GM21447 (cell line): ENCODE measurements at regions not wholly inside any gene's neighbourhood (a gene's known extent, or its start where the extent isn't known, plus 50 kb on each side); places are given as distances from the start of the nearest gene placed in this dataset.
"Not testable (repeated sequence)": the region's sequence is repeated elsewhere in the genome, so short reads cannot be mapped to it uniquely, and the experiment has no call there.

ENCODE experiments used
- ATAC-seq: cut with Tn5 transposase; IDR thresholded peaks from one replicate; pipeline ENCODE4 v1.9.1; 2021; ENCODE audit not compliant: unreplicated experiment

DNA sequence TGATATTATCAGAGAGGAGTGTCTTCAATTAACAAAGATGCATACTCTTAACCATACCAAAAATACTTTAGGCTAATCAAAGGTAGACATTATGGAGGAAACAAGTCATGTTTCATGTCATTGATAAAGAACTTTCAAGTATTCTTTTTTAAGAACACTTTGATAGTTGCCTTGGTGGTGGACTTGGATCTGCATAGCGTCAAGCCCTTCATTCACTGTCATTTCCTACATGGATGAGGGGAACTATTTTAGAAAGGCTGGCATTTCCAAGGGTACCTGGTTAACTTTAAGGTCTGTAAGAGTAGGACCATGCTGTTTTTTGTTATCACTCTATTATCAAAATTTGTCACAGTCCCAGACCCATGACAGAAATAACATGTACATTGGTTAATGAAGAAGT is 622.5 kb downstream of the PKHD1 start:
- no peak for ATAC-seq

DNA sequence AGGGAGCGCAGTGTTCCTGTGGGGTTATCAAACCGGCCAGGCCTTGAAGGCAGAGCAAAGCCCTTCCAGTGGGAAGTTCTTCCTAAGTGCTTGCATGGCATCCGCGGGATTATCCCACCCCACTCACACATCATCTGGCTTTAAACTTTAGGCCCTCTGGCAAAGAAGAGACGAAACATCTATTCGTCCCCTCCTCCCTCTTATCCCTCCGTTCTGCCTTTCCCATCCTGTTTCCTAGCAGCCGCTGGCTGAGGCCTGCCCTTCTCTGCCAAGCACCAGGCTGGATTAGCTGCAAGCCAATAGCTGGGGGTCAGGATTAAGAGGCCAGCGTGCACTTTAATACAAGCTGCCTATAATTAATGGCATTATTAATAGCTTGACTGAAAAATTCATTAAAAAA is 621.0 kb downstream of the PKHD1 start:
- no peak for ATAC-seq

DNA sequence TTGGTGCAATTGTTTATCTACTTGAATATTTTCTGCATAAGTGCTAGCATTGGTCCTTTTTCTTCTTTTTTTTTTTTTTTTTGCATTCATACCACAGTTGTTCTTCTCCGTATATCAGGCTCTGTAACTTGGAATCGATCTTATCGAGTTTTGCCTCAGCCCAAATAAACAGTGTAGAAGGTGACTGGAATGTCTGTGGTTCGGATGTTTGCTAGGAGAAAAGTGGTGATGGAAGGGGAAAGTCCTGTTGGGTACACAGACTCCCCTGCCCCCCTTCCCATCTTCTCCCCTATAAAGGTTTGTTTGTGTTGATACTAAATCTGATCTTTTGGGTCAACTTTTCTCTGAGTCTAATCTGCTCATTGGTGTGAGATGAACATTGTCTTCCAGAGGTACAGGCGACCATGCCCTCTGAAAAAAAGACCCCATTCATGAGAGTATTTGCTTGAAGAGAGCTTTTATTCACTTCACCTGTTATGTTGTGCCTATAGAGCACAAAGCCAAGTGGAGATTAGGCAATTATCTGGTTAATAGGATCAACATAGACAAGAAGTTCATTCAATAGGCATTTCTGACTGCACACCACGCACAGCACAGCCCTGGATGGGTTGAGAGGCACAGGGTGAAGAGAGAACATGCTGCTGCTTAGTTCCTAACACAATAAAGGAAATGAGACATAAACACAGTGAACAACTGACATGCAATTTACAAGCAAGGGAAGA is 620.0 kb downstream of the PKHD1 start:
- no peak for ATAC-seq

DNA sequence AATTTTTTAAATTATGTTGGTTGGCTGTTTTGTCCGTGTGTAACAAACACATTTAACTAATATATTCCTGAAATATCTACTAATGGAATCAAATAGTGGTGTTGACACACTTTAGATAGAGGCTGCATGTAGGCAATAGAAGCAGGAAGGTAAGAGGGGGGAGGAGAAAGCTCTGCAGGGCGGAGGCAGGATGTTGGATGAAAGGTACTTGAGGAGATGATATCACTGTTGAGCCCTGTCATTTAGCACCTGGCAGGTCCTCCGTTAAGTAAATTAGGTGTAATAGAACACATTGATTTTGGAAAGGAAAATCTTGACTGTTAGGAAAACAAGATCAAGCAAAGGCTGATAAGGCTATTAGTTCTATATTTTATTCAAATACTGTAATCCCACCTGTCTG is 618.7 kb downstream of the PKHD1 start:
- no peak for ATAC-seq

DNA sequence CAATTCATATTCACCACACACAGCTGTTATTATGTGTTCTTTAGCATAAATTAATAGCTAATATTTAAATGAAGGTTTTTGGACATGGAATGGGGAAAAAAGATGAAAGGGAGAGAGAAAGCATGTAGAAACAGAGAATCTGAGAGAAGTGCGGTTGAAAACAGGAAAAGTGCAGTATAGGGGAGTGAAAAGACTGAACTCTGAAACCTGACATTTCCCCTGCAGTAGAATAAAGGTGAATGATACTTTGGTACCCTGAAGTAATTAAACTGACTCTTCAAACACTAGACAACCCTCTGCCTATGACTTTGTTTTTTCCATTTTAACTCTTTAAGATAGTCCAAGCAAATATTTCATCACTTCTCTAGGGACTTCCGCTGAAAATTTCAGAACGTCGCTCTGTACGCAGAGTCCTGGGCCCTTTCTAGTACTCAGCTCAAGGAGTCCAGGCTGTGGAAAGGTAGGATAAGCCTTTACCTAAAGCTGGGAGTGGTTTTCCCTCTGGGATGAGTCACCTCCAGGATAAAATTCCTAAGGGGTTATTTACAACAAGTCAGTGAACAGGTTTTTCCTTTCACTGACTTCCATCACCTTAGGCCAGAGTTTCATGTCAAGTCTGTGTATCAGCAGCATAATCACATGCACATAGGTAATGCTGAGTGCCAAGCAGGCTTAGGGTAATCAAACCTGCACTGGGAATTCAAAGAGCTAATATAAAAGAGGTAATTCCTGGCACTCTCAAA is 614.5 kb downstream of the PKHD1 start:
- ATAC-seq: no peak

- no peak for ATAC-seq
These were observed 613.1 kb downstream of the PKHD1 start for GRCh38 chr6:51474022-51474975.

DNA sequence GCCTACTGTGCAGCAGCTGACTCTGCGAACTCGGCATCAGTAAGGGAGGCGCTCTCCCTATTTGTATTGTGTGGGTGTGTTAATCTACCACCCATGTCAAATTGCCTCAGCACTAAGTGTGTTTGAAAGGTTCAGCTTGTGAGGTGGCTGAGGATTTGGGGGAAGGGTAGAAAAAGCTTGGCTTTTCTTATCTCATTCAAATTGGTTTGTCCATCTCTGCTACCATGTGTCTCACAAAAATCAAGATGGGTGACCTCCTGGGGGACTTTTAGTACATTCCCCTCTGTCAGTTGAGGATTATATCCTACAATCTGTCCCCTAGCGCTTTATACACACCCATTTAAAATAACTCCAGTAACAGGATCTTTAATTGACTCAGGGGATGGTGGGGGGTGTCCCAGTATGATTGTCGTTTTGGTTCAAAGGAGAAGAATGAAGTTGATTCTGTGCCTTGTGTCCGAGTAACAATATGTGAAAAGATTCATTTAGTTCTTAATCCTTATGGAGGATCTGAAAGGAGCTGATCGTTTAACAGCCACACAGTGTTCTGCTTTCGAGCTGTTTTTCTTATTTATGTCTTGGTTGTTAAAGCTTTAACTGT is 609.6 kb downstream of the PKHD1 start:
- ATAC-seq: no peak

DNA sequence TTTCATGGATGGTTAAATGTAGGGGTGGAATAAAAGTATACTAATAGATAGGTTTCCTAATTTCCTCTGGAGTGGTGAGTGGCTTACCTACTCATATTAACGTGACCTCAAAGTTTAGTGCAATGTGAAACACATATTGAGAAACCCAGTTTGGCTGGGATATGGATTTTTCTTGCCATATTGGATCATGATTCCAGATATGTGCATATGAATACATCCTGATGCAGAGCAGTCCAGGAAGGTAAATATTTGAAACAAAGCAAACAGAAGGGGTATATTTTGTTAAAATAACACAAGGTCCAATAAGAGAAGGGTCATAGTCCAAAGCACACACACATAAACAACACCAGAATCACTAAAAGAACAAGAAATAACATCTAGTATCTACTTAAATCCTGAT is 608.1 kb downstream of the PKHD1 start:
- no peak for ATAC-seq

DNA sequence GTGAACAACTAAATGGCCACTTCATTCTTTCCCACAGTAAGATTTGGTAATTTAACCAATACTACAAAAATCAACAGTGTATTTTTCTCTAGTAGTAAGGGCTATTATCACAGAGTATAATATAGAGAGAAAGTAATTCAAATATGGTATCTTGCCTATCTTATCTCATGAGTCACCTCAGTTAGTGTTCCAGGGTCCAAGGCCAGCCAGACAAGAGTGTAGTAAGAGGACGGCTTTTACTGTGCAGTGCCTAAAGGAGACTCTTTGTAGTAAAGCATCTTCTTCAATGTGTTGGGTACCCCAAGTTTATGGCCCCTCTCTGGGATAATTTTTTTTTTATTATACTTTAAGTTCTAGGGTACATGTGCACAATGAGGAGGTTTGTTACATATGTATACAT is 607.4 kb downstream of the PKHD1 start:
- no peak for ATAC-seq

GRCh38 chr6:51485869-51486268 is 601.5 kb downstream of the PKHD1 start:
- ATAC-seq: not testable (repeated sequence)

GRCh38 chr6:51487937-51488336 is 599.5 kb downstream of the PKHD1 start:
- ATAC-seq: no peak

DNA sequence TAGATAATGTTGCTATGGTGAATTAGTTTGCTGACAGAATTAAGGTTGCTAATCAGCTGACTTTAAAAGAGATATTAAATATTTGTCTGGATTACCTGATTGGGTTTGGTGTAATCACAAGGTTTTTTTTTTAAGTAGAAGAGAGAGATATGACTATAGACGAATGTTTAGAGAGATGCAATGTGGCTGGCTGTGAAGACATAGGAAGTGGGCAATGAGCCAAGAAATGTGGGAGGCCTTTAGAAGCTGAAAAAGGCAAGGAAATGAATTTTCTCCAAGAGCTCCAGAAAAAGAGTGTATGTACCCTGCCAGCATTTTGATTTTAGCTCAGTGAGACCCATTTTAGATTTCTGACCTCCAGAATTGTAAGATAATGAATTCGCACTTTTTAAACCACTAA is 598.3 kb downstream of the PKHD1 start:
- ATAC-seq: no peak

DNA sequence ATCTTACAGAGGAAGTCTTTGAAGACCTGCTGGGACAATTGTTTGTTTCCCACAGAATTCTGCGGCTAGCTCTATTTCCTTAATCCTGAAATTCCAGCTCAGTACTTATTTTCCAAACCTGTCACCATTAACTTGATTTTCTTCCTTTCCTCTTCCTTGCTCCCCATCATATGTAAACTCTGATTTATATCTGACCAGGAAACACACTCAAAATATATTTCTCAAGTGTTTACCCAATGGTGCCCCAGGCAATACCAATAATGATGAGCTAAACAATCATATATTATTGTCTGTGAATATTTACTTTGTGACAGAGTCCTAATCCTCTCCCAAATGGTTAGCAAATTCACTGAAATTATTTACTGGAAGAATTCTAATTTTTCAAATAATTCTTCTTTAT is 597.3 kb downstream of the PKHD1 start:
- no peak for ATAC-seq

DNA sequence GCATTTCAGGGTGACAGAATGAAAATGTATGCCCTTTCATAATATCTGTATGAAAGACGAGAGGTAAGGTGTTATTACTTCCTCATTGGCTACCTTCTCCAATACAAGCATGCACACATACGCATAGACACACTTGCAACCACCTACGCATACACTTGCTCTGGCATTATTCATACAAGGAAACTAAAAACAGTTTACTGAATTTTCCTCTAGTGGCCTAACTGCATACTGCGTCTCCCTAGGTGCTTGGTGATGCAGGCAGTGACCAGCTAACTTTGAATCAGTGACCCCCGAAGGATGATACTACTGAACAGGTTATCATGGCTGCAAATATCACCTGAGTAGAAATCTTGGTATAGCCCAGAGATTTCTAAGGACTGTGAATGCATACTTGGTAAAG is 593.1 kb downstream of the PKHD1 start:
- no peak for ATAC-seq

DNA sequence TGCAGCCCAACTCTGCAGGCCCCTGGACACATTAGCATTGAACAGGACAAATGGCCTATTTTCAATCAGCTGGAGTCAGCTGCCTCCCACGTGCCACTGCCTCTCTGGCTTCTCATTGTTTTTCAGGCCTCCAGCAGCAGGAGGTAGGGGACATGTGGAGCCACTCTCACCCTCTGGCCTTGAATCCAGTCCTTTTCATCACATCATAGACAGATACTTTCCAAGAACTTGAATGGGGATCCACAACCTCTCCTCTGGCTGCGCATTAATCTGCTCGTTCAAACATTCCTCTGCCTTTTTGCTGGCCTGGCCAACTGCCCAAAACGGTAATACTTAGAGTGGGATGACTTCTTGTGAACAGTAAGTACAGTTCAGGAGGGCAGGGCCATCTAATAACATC is 592.3 kb downstream of the PKHD1 start:
- no peak for ATAC-seq

DNA sequence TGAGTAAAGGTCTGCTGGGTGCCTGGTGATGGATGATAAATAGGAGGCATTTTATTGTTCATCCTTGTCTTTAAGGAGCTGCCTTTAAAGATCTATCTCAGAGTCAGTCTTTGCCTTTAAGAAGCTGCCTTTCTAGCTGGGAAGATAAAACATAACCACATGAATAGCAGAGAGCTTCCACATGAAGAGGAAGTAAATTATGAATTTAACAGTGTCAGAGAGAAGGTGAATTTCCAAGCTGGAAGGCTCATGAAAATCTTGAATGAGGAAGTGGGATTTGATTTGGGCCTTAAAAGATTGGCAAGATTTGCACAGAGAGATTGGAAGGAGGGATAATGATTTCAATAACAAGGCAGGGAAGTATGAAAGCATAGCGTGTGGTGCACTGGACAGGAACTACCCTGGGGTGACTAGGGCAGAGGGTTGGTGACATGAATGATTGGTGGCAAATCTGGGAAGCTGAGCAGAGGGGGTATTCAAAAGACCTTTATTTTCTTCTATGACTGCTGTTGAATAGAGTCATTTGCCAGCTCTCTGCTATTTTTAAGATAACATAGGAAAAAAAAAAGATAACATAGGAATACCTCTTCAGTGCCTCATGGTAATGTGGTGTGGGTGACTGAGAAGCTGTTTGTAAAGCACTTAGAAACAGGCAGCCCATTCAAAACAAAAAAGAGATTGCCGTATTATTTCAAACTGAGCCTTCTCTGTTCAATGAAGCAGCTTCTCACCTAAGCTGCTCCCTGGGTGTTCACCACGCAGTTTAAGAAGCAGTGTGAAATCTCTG is 591.6 kb downstream of the PKHD1 start:
- ATAC-seq: no peak

DNA sequence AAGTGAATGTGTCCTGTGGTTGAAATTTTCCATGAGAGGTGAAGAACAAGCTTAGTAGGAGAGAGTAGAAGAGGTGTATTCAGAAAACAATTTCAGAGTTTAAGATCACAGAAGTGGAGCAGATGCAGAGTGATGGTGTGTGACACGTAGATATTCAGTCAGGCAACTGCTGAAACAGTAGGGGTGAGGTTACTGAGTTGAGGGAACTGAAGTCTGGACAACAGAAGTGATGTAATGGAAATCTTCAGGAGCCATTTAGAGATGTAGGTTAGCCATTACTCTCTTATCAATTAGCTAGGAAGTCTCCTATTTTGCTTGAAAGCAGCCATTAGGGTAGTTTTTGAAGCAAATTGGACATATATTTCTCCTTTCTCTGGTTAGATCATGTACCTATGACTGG is 584.4 kb downstream of the PKHD1 start:
- no peak for ATAC-seq

DNA sequence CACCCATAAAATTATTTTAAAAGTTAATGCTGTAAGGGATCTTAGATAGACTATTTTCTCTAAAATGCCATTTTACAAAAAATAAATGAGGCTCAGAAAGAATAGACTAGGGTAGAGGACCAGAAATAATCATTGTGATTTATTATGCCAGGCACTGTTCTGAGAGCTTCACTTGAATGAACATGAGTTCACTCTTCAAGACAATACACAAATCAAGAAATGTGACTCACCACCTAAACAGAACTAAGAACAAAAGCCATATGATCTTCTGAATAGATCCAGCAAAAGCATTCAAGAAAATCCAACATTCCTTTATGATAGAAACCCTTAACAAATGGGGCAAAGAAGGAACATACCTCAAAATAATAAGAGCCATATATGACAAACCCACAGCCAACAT is 582.0 kb downstream of the PKHD1 start:
- ATAC-seq: no peak

DNA sequence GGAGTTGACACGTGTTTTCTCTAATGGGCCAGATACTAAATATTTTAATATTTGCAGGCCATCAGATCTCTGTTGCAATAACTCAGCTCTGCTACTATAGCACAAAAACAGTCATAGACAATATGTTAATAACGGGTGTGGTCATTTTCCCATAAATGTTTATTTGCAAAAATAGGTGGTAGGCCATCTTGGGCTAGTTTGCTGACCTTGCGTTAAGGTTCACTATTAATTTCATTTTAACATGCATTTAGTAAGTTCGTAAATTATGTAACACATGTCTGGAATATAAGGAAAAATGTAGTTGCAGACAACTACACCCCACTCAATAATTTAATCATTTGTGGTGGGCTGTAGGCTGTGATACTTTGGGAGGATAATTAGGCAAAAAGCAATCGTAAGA is 577.8 kb downstream of the PKHD1 start:
- ATAC-seq: no peak

GRCh38 chr6:51511081-51511480 is 576.3 kb downstream of the PKHD1 start:
- no peak for ATAC-seq
